HepG2 (cell line): ENCODE measurements at regions not wholly inside any gene's neighbourhood (a gene's known extent, or its start where the extent isn't known, plus 50 kb on each side); places are given as distances from the start of the nearest gene placed in this dataset.

Experiments
- EZH2 ChIP-seq: conservative IDR thresholded peaks from 2 replicates; pipeline ENCODE4 v1.6.1; 2012; ENCODE audit warnings: mild to moderate bottlenecking, low read depth, low read length, moderate library complexity
- FOXA3 ChIP-seq: IDR thresholded peaks from 2 replicates; pipeline ENCODE4 v1.6.1; 2016; ENCODE audit warnings: missing genetic modification reagents, missing compliant biosample characterization
- HDAC6 ChIP-seq: fragments of 200-600 bp; sonication (generic); IDR thresholded peaks from 2 replicates; pipeline ENCODE4 v1.7.0; 2017; ENCODE audit warnings: mild to moderate bottlenecking, antibody characterized with exemption, low read length, low read depth
- NBN ChIP-seq: fragments of 450-650 bp; conservative IDR thresholded peaks from 2 replicates; pipeline ENCODE4 v1.6.1; 2017
- NCOA5 ChIP-seq: sonication (generic); formaldehyde crosslinking; IDR thresholded peaks from 2 replicates; pipeline ENCODE4 v1.4.0; 2020; ENCODE audit warnings: missing genetic modification reagents
- RFX5 ChIP-seq: IDR thresholded peaks from 2 replicates; pipeline ENCODE4 v1.6.1; 2011; ENCODE audit warnings: low read depth, low read length, improper control_type of control experiment
- RXRB ChIP-seq: IDR thresholded peaks from 2 replicates; pipeline ENCODE4 v1.6.1; 2016; ENCODE audit warnings: borderline replicate concordance, missing genetic modification reagents, missing compliant biosample characterization
- ZNF563 ChIP-seq: sonication (generic); formaldehyde crosslinking; IDR thresholded peaks from 2 replicates; pipeline ENCODE4 v1.8.0; 2022; ENCODE audit warnings: mild to moderate bottlenecking, moderate library complexity, missing genetic modification reagents
- TF ChIP-seq, protein P1 (sequence below): IDR thresholded peaks from 2 replicates; pipeline ENCODE4 v1.6.1; 2016; ENCODE audit warnings: low read depth, control low read depth
- TF ChIP-seq, protein P2 (sequence below): sonication (generic); formaldehyde crosslinking; IDR thresholded peaks from 2 replicates; pipeline ENCODE4 v1.4.0; 2020; ENCODE audit warnings: missing genetic modification reagents
- TF ChIP-seq, protein P3 (sequence below): IDR thresholded peaks from 2 replicates; pipeline ENCODE4 v1.6.1; 2016
- TF ChIP-seq, protein P4 (sequence below): IDR thresholded peaks from 2 replicates; pipeline ENCODE4 v1.6.1; 2012; ENCODE audit warnings: low read depth, low read length, improper control_type of control experiment

DNA sequence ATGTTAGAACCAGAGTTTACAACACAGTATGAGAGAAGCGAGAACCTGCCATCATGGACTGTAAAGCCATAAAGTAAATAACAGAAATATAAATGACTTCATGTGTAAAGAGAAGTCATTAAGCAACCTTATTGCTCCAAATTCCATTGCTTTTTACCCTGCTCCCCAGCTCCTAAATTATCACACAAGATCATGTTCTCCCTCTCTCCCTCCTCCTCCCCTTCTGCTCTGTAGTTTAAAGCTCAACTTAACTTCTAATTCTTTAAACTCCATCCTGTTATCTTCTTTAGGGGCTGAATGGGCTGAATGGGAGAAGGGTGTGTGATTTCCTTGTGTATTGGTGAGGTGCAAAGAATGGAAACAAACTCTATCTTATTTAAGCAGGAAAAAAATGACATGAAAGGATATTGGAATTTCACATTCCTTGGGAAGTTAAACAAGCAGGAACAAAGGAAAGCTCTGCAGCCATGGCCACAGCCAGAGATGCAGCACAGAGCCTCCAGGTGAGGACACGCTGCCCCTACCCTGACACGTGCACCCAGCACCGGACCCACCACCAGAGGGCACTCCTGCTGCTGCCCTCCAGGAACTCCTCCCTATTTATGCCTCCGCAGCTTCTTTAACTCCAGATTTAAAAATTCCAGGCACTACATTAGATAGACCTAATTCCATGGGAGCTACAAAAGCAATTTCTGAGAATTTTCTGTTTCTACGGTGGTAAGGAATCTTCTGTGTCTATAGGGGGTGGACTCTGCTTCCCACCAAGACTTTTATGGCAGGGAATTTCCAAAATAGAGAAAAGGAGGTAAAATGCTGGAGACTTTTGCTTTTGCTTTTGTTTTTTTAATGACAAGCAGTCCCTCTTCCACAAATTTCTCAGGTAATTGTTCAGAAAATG lies 76.9 kb upstream of the ABI3BP start:
- TF ChIP-seq NBN (no peak), NCOA5 (CRISPR knock-in tag) (no peak), HDAC6 (no peak), FOXA3 (CRISPR knock-in tag) (no peak), ZNF563 (no peak), RFX5 (no peak), RXRB (CRISPR knock-in tag) (no peak), EZH2 (no peak)
- TF ChIP-seq, protein P1, sequence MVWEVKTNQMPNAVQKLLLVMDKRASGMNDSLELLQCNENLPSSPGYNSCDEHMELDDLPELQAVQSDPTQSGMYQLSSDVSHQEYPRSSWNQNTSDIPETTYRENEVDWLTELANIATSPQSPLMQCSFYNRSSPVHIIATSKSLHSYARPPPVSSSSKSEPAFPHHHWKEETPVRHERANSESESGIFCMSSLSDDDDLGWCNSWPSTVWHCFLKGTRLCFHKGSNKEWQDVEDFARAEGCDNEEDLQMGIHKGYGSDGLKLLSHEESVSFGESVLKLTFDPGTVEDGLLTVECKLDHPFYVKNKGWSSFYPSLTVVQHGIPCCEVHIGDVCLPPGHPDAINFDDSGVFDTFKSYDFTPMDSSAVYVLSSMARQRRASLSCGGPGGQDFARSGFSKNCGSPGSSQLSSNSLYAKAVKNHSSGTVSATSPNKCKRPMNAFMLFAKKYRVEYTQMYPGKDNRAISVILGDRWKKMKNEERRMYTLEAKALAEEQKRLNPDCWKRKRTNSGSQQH (CRISPR knock-in tag) = no peak
- TF ChIP-seq, protein P2, sequence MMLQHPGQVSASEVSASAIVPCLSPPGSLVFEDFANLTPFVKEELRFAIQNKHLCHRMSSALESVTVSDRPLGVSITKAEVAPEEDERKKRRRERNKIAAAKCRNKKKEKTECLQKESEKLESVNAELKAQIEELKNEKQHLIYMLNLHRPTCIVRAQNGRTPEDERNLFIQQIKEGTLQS (CRISPR knock-in tag) = no peak
- TF ChIP-seq, protein P3, sequence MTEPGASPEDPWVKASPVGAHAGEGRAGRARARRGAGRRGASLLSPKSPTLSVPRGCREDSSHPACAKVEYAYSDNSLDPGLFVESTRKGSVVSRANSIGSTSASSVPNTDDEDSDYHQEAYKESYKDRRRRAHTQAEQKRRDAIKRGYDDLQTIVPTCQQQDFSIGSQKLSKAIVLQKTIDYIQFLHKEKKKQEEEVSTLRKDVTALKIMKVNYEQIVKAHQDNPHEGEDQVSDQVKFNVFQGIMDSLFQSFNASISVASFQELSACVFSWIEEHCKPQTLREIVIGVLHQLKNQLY (CRISPR knock-in tag) = no peak
- TF ChIP-seq, protein P4, sequence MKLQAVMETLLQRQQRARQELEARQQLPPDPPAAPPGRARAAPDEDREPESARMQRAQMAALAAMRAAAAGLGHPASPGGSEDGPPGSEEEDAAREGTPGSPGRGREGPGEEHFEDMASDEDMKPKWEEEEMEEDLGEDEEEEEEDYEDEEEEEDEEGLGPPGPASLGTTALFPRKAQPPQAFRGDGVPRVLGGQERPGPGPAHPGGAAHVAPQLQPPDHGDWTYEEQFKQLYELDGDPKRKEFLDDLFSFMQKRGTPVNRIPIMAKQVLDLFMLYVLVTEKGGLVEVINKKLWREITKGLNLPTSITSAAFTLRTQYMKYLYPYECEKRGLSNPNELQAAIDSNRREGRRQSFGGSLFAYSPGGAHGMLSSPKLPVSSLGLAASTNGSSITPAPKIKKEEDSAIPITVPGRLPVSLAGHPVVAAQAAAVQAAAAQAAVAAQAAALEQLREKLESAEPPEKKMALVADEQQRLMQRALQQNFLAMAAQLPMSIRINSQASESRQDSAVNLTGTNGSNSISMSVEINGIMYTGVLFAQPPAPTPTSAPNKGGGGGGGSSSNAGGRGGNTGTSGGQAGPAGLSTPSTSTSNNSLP = no peak
